GM19372 (cell line): ENCODE measurements at regions not wholly inside any gene's neighbourhood (a gene's known extent, or its start where the extent isn't known, plus 50 kb on each side); places are given as distances from the start of the nearest gene placed in this dataset.
"Not testable (repeated sequence)": the region's sequence is repeated elsewhere in the genome, so short reads cannot be mapped to it uniquely, and the experiment has no call there.

Experiments used
- ATAC-seq: cut with Tn5 transposase; IDR thresholded peaks from one replicate; pipeline ENCODE4 v1.9.1; 2021; ENCODE audit warnings: mild to moderate bottlenecking, low read depth, moderate library complexity; ENCODE audit not compliant: unreplicated experiment

DNA sequence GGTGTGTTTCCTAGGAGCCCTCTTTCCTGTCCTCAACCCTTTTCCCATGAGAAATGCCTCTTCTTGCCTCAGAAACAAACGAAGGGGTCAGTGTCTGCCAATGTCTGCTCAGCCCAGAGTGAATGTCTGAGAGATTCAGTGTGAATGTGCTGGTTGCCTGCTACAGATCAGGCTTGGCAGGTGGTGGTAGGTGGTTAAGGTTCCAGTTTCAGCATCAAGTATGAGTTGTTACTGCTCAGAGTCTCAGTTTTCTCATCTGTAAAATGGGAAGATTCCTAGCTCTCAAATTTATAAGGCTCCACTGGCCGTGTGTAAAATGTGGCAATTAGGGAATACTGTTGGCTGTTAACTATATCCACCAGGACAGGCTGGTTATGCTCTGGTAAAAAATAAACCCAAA, 96.3 kb upstream of the PLGLB2 start:
- not testable (repeated sequence) for ATAC-seq

DNA sequence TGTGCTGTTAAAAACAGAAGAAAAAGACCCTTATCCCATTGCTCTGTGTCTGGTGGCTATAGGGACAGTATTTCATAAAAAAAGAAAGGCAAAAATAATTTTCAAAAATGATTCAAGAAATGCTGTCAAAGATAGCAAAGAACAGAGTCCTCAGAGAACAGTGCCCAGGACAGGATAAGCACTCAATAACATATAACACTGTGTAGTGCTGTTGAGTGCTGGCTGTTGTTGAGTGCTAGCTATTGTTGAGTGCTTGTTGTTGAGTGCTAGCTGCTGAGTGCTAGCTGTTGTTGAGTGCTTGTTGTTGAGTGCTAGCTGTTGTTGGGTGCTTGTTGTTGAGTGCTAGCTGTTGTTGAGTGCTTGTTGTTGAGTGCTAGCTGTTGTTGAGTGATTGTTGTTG, 94.5 kb upstream of the PLGLB2 start:
- not testable (repeated sequence) for ATAC-seq

DNA sequence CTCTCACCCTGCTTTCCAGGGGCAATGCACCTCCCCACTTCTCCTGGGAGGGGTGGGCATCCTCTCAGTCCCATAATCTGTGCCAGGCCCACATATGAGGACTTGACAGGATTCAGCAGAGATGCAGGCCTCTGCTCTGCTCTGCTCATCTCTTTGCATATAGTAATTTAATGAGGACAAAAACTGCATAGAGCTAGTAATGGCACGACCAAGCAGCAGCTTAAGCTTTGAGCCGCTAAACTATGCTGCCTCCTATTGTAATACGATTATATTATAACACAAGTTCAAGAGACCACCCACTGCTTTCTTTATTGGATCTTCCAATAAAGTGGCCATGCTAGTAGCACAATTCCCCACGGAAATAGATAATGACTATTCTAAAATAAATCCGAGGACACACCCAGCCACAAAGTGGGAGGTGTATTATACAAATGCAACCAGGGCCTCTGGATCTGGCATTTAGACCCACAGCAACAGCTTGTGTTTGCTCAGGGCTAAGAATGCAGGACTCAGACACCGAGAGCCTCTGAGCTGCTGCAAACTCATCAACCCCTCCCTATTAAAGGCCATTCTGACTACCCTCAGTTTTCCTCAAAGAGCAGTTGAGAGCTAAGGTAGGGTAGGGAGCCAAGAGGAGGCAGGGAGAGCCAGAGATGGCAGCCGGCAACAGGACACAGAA, 93.6 kb upstream of the PLGLB2 start:
- ATAC-seq = not testable (repeated sequence)

DNA sequence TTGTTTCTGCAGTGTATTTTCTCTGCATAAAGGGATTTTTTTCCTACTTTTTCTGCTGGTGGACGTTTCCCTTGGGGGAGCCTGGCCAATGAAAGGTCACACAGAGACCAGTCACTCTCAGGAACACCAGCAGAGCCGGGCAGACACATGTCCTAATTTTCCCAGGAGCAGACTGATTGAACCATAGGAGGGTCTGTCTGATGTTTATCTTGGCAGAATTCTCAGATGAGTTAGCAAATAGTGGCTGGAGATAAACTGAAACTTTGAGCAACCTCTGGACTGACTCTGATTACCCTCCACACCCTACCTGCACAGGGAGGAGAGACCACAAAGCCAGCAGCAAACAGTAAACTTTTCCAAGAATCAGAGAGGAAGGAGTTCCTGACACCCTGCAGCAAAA, 90.0 kb upstream of the PLGLB2 start:
- not testable (repeated sequence) for ATAC-seq

DNA sequence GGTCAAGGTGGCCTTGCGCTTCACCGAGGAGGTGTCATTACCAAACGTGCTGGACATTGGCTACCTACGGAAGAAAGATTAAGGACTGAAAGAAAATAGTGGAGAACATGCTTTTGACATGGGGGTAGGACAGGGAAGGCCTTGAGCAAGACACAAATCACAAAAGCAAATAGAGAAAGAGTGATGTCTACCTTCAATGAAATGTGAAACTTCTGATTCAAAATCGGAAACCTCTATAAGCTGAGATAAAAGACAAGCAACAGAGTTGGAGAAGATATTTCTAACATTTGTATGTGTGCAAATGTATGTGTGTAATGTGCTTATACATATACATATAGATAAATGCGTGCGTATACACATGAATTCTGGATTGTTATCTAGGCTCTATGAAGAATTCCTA, 89.5 kb upstream of the PLGLB2 start:
- not testable (repeated sequence) for ATAC-seq

DNA sequence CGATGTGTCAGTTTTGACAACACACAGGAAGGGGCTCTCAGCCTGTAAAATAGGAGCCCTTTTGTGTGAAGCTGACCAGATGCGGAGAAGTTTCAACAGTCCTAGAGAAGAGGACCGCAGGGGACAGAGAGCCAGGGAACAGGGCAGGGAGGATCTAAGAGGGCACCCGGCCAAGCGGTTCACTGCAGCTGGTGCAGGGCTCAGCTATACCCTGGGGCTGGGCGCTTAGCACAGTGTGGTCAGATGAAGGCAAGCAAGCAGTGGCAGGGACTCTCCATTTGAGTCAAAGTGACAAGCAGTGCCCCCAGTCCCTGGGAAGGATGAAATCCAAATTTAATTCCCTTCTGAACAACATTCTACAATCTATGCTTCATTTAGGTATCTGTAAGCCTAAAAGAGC, 88.9 kb upstream of the PLGLB2 start:
- not testable (repeated sequence) for ATAC-seq

DNA sequence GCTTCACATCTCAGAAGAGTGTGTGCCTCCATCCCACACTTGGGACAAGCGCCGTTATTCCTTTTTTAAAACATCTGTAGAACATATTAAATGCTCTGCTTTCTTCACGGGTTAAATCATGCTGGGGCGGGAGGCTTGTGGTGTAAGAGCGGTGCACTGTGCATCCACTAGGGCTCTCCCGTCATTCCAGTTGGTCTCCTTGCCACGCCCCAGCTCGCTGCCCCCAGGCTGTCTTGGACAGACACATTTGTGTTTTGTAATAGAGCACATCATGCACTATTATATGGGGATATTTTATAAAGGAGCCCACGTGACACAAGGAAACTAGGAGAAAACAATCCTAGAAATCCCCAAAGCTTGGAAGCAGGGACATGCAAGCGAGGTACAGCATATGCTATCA, 87.7 kb upstream of the PLGLB2 start:
- ATAC-seq = not testable (repeated sequence)

DNA sequence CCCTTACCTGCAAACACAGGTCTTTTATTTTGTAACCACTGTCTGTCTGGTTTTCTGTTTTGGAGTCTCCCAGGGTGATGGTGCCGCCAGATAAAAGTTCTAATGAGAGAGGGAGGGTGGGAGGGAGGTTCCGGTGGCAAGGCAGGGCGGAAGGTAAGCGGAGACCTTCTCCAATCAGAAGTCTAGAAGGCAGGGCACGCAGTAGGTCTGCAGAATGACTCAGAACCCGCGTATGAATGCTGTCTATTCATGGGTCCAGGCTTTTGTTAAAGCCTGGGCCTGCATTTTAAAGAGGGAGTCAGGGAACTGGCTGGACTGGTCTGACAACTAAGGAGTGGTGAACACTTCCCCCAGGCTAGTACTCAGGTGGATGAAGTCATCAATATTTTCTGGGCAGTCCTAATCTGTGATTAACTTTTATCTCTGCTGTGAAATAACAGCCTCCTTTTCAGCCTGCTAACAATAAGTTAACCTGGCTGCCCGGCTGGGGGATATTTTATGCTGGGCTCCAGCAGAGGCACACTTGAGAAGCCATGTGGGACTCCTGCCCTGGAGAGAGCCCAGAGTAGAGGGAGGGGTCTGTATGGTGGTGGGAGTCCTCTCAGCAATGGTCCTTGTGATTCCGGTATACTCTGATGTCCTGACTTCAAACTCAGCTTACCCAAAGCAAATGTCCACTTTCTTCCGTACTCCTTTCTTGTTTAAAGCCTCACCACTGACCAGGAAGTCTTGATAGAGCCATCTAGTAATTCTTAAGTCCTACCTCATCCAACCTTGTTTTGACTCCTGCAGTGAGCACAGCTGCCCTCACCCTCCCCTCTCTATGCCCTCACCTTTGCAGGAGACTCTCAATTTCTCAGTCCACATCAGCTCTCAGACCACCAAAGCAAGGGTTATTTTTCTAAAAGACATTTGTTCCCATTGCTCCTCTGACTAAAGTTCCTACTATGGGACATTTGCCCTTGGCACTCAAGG, 85.3 kb upstream of the PLGLB2 start:
- not testable (repeated sequence) for ATAC-seq

DNA sequence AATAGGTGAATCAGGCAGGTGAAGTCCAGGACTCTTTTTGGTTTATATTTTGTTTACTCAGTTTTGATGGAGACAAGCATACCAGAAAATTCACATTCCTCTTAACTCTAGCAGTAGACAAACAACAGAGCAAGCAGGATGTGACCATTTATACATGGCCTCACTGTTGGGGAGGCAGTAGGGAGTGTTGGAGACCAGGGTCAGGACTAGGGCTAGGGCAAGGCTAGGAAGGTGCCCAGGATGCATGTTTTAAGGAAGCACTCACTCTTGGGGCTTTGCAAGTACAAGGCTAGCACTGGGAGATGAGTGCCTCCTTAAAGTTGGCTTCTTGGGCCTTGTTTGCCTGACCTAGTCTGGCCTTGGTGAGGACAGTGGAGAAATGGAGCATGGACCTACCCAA, 84.5 kb upstream of the PLGLB2 start:
- not testable (repeated sequence) for ATAC-seq

DNA sequence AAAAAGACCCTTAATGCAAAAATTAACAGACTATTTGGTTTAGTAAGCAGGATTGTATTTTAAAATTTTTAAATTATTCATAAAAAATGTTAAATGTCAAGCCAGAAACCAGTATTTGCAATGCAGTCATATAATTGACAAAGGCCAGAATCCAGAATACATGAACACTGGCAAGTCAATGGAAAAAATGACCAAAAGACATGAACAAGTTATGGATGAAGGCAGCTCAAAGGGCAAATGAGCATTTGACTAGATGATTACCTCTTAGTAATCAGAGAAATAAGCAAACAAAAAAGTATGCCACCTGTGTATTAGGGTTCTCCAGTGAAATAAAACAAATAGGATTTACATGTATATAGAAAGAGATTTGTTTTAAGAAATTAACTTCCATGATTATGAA, 80.9 kb upstream of the PLGLB2 start:
- not testable (repeated sequence) for ATAC-seq

DNA sequence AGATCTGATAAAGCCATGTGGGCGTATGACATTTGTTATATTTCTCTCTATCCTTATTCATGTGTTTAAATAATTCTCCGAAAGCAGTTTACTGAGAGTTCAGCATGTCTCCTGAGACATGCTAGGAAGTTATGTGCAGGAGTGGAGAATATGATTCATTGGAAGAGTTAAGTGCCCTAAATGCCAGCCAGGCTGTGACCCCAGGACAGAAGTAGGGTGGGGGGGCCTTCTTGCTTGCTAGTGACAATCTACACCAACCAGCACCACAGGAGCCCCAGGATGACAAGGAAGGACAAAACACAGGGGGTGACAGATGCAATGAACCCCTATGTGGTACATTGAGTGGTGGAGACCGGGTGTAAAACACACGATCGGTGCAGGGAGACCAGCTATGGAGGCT, 79.5 kb upstream of the PLGLB2 start:
- ATAC-seq = not testable (repeated sequence)

DNA sequence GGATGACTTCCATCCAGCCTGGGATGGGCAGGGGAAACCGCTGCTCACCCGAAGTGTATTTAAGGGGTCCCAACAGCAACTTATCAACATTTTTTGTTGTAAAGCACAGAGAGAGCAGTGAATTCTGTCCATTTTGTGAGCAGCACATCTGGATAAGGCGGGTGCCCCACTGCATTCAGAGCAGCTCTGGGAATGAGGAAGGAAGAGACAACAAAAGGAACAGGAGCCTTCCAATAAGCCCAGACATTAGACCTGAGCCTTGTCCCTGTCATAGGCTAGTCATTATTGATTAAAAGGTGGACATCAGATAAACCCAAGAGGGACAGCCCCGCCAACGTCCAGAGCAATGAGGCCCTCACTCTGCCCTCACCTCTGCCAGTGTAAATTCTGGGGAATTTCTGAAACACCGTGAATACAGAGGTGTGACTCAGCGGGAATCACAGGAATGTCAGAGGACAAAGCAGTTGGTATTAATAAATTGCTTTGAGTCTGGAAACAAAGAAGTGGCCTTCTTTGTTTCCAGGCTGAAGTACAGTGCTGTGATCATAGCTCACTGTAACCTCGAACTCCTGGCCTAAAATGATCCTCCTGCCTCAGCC, 78.2 kb upstream of the PLGLB2 start:
- not testable (repeated sequence) for ATAC-seq

DNA sequence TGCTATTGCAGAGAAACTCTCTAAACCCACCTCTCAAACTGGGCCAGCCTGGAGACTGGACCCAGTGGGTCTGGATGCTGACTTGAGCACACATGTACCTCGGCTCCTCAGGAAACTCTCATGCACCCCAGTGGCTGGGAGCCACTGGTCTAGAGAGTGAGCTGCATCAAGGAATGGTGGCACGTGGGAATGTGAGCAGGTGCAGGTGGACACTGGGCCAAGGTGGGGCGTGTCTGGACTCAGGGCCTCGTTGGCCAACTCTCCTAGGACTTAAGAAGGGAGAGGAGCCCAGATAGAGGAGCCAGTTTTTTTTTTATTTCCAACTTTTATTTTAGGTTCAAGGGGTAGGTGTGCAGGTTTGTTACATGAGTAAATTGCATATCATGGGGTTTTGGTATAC, 75.5 kb upstream of the PLGLB2 start:
- not testable (repeated sequence) for ATAC-seq

DNA sequence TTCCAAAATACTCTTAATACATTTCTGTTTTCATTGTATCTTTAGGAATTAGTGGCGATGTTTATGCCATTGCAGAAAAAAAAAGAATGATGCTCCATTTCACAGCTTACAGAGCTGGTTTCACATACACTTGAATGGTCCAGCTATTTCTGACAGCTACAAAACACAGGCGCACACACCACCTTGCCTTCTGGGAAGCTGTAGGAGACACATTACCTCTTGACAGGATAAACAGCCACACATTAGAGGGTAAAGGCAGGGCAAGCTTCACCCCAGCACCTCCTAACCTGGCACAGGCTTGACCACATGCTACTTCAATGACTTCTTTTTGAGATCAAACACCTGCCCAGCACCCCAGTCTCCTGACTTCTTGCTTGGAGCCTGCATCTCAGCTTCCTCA, 73.2 kb upstream of the PLGLB2 start:
- ATAC-seq = not testable (repeated sequence)

DNA sequence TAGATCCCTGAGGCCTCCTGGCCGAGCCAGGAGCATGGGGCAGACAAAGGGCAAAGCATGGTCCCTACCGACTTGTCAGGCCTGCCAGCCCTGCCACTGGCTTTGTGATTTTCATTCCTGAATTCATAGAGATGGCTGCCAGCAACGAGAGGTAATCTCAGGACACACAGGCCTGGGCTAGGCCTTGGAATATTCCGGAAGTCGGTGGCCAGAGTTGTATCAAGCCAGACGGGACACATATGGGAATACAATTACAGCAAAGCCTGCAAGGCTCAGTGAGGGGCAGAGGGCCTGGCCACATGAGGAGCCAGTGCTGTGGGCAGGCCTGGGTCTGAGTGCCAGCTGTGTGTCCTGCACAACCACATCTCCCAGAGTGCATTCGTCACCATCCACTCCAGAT, 72.4 kb upstream of the PLGLB2 start:
- not testable (repeated sequence) for ATAC-seq

DNA sequence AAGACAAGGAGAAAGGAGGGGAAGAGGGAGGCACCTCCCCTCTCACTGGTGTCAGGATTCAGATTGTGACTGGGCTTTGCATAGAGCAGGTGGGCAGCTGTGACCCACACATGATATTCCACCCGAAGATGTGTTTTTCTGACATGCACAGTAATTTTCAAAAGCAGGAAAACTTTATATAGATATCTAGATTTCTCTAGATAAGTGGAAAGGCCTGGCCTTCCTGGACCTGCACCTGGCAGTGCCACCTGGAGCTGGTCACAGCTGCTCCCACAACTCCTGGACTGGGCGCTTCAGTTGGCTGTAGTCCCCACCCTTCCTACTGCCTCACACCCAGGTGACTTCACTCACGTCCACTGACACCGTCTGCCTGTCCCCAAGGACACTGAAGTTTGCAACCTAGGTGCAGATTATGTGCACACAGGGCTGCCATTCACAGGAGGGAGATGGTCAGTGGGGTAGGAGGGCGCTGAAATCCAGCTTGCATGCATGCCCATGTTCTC, 70.4 kb upstream of the PLGLB2 start:
- ATAC-seq = not testable (repeated sequence)

DNA sequence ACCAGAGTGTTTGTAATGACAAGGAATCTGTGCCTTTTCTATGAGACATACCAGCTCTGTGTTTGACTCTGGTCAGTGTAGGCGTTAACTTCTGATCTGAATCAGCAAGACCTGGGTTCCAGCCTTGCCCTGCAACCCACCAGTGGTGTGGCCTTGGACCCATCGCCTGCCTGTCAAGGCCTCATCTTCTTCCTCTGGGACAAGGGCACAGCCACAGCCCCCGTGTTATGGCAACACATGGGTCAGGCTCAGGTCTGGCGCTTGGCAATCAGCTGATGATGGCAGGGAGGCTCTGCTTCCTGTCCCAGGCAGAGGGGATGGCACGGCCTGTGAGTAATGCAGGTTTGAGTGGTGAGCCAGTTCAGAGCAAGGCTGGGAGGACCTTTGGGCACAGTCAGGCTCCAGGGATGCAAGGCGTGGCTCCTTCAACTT, 69.1 kb upstream of the PLGLB2 start:
- ATAC-seq = not testable (repeated sequence)

DNA sequence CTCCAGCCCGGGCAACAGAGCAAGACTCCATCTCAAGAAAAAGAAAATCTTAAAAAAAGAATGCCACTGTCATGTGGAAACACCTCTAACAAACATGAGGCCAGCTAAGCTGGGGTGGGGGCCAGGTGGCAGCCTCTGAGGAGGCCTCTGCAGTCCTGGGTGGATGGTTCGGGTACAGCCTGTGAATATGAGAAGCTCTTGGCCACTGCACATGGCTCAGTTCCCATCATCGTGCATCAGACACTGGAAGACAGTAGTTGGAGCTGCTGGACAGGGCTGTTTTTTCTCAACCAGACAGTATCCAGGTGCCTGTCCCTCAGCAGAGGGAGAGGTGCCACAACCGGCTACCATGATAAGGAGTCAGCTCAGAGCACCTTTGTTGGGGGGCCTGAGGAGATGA, 67.9 kb upstream of the PLGLB2 start:
- not testable (repeated sequence) for ATAC-seq

DNA sequence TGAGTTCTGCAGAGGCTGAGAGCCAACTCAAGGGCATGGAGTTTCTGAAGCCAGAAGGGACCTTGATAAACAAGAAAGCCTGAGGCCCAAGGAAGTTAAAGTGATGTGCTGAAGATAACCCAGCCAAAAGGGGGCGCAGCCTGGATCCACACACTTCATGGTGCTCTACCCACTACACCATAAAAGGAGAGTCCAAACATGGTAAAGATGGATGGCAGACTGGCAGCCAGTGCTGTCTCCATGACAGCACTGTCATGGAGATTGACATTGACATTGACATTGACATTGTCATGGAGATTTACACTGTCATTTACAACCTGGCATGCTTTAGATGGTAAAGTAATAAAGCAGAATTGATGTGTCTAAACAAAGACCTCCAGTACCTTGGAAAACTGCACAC, 67.2 kb upstream of the PLGLB2 start:
- ATAC-seq = not testable (repeated sequence)

DNA sequence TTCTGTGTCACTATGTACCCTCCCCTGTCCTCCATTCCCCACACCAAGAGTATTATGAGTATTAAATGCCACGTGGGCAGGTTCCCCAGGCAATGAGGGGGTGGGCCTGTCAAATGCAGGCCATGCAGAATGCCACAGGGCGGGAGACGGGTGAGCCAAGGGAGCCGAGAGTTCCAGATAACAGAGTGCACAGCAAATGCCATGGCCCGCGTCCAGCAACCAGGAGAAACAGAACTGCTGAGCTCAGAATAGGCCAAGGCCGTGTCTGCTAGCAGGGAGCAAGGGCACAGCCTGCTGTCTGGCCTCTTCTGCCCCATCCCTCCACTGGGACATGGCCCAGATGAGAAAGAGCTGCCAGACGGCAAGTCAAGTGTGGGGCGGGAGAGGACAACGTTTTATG, 64.4 kb upstream of the PLGLB2 start:
- ATAC-seq = not testable (repeated sequence)

DNA sequence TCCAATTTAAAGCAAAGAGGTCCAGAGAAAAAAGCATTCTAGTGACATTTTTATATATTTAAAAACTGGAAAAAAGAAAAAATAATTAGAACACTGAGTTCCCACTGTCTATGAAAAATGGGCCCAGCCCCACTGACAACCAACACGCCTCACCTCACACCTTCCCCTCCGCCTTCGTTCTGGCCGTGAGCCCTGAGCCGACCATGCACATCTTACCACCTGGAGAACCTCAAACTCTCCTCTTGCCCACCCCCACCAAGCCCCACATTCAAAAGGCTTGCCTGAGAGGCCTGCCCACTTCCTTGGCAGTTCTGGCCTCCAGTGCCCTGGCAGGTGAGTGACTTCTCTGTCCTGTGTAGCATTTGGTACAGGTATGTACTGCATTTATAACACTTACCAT, 63.9 kb upstream of the PLGLB2 start:
- ATAC-seq = not testable (repeated sequence)
